ENCODE measurements at regions not wholly inside any gene's neighbourhood (a gene's known extent, or its start where the extent isn't known, plus 50 kb on each side); places are given as distances from the start of the nearest gene placed in this dataset.
A peak's percentile ranks its signal among the peaks of the same experiment; 100 is the strongest.

GRCh38 chr6:165986914-165987482, 180.7 kb downstream of the TBXT start:
- peak; percentile 67 for DNase-seq (ENCODE audit: low read depth, low spot score)

- DNase-seq (ENCODE audit: low read depth, low spot score) = no peak
These were observed 181.2 kb downstream of the TBXT start for GRCh38 chr6:165986311-165986913.

GRCh38 chr6:165985806-165986299, 181.8 kb downstream of the TBXT start:
- no peak for DNase-seq (ENCODE audit: low read depth, low spot score)

GRCh38 chr6:165985281-165985805, 182.3 kb downstream of the TBXT start:
- no peak for DNase-seq (ENCODE audit: low read depth, low spot score)

- no peak for DNase-seq (ENCODE audit: low read depth, low spot score)
These were observed 182.8 kb downstream of the TBXT start for GRCh38 chr6:165984729-165985275.

- DNase-seq (ENCODE audit: low read depth, low spot score) = no peak
These were observed 184.3 kb downstream of the TBXT start for GRCh38 chr6:165983112-165984072.

GRCh38 chr6:165978476-165978875, 189.2 kb downstream of the TBXT start:
- DNase-seq (ENCODE audit: low read depth, low spot score) = no peak

- no peak for DNase-seq (ENCODE audit: low read depth, low spot score)
These were observed 191.0 kb downstream of the TBXT start for GRCh38 chr6:165976684-165977083.

GRCh38 chr6:165974817-165975216, 192.8 kb downstream of the TBXT start:
- no peak for DNase-seq (ENCODE audit: low read depth, low spot score)

GRCh38 chr6:165973473-165973872, 194.2 kb downstream of the TBXT start:
- no peak for DNase-seq (ENCODE audit: low read depth, low spot score)

GRCh38 chr6:165972139-165972802, 195.4 kb downstream of the TBXT start:
- DNase-seq (ENCODE audit: low read depth, low spot score) = no peak

GRCh38 chr6:165971202-165971601, 196.4 kb downstream of the TBXT start:
- peak; percentile 11 for DNase-seq (ENCODE audit: low read depth, low spot score)

GRCh38 chr6:165970001-165970400, 197.7 kb downstream of the TBXT start:
- DNase-seq (ENCODE audit: low read depth, low spot score) = no peak

- DNase-seq (ENCODE audit: low read depth, low spot score) = no peak
These were observed 198.5 kb downstream of the TBXT start for GRCh38 chr6:165969184-165969583.

- DNase-seq (ENCODE audit: low read depth, low spot score) = no peak
These were observed 199.2 kb downstream of the TBXT start for GRCh38 chr6:165968408-165968807.

- no peak for DNase-seq (ENCODE audit: low read depth, low spot score)
These were observed 199.7 kb downstream of the TBXT start for GRCh38 chr6:165967810-165968407.

GRCh38 chr6:165963750-165964149, 203.9 kb downstream of the TBXT start:
- no peak for DNase-seq (ENCODE audit: low read depth, low spot score)

- peak; percentile 2 for DNase-seq (ENCODE audit: low read depth, low spot score)
These were observed 205.3 kb downstream of the TBXT start for GRCh38 chr6:165962366-165962765.

GRCh38 chr6:165961233-165961632, 206.4 kb downstream of the TBXT start:
- DNase-seq (ENCODE audit: low read depth, low spot score) = peak; percentile 9

GRCh38 chr6:165960695-165961094, 207.0 kb downstream of the TBXT start:
- no peak for DNase-seq (ENCODE audit: low read depth, low spot score)

- no peak for DNase-seq (ENCODE audit: low read depth, low spot score)
These were observed 208.0 kb downstream of the TBXT start for GRCh38 chr6:165959627-165960026.
